Stomach (tissue), 8 donors: ENCODE measurements at regions not wholly inside any gene's neighbourhood (a gene's known extent, or its start where the extent isn't known, plus 50 kb on each side); places are given as distances from the start of the nearest gene placed in this dataset.

Experiments used
- DNase-seq, 2 donors: peaks; one replicate each; pipeline versions ENCODE4 v3.0.0 to v3.0.0-alpha.2; 2013 to 2019
- H3K27ac ChIP-seq, 5 donors: fragments of 200-600 bp in 4 of 5; sonication (generic) in 4 of 5; one replicate each; pipeline ENCODE4 v1.5.1; 2013 to 2019; ENCODE audit warnings: mild to moderate bottlenecking in 1 of 5, moderate library complexity in 1 of 5
- H3K27me3 ChIP-seq, 3 donors: fragments of 200-600 bp; sonication (generic); one replicate each; pipeline ENCODE4 v1.5.1; 2017 to 2019; ENCODE audit warnings: mixed run types in 1 of 3
- H3K36me3 ChIP-seq, 4 donors: fragments of 200-600 bp; sonication (generic); 1 replicate in 3 of 4; 2 replicates in 1 of 4; pipeline ENCODE4 v1.5.1; 2016 to 2019
- H3K4me1 ChIP-seq, 4 donors: fragments of 200-600 bp; sonication (generic); one replicate each; pipeline ENCODE4 v1.5.1; 2016 to 2019
- H3K4me3 ChIP-seq, 4 donors: fragments of 200-600 bp; sonication (generic) in 3 of 4; one replicate each; pipeline ENCODE4 v1.5.1; 2016 to 2019; ENCODE audit warnings: mild to moderate bottlenecking in 1 of 4
- H3K9me3 ChIP-seq, 4 donors: fragments of 200-600 bp; sonication (generic); one replicate each; pipeline ENCODE4 v1.5.1; 2016 to 2019
- EP300 ChIP-seq: sonication (generic); formaldehyde crosslinking; IDR thresholded peaks from one replicate; pipeline ENCODE4 v1.6.1; 2017; ENCODE audit warnings: antibody characterized with exemption
- POLR2A ChIP-seq, 4 donors: fragments of 450-650 bp; IDR thresholded peaks; one replicate each; pipeline ENCODE4 v1.6.1; 2016; ENCODE audit warnings: antibody characterized with exemption in 4 of 4, control low read depth in 2 of 4, mild to moderate bottlenecking in 1 of 4, moderate library complexity in 1 of 4
- POLR2AphosphoS5 ChIP-seq, 3 donors: sonication (generic); formaldehyde crosslinking; IDR thresholded peaks; one replicate each; pipeline ENCODE4 v1.6.1; 2016; ENCODE audit warnings: antibody characterized with exemption in 3 of 3
- WGBS, 5 donors: extraction: QIAGEN DNeasy Blood & Tissue Kit in 3 of 5; methylation state at CpG; one replicate each; pipeline versions ENCODE4 v1.1.5 to v1.1.7; 2013 to 2018; 5-methylcytosine and 5-hydroxymethylcytosine counted together
- intact Hi-C: fragments of 100-400 bp; cut with DNase I; formaldehyde crosslinking; loops from one replicate; pipeline ENCODE4 v1.15.1; 2023; ENCODE audit warnings: low total_unique reads
- TF ChIP-seq, protein P1 (sequence below), 7 experiments: fragments of 450-650 bp in 4 of 7; fragments of 200-600 bp in 3 of 7; sonication (generic) in 3 of 7; IDR thresholded peaks; one replicate each; pipeline ENCODE4 v1.5.1; 2016 to 2019; ENCODE audit warnings: antibody characterized with exemption in 7 of 7, control low read depth in 2 of 7, mild to moderate bottlenecking in 1 of 7
- donor health status: healthy with polysubstance abuse.
- donor health status: Bipolar disorder and iron deficiency.
- donor health status: healthy.

DNA sequence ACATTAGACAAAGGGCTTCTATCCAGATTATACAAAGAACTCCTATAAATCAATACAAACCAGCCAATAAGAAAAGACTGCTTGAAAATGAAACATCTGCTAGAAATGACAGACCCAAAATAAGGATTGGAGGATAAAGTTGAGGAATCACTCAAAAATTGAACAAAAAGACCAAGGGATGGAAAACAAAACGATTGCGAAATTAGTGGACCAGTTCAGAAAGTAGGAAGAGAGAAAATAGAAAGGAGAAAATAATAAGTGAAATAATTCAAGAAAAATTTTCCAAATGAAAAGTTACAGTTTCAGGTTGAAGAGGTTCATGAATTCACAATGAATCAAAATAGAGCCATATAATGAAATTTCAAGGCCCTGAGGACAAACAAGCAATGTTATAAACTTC is 115.8 kb upstream of the CTBP2 start:
- Histone ChIP-seq H3K36me3 (no peaks in the 10 kb centered on the region), H3K4me1 (no peaks in the 10 kb centered on the region), H3K9me3 (peaks cover 0 to 12% (median 9%) of the 10 kb centered on the region in 4 donors), H3K4me3 (no peak overlapping the region), H3K27ac (no peak overlapping the region), H3K27me3 (no peaks in the 10 kb centered on the region)
- TF ChIP-seq, protein P1, sequence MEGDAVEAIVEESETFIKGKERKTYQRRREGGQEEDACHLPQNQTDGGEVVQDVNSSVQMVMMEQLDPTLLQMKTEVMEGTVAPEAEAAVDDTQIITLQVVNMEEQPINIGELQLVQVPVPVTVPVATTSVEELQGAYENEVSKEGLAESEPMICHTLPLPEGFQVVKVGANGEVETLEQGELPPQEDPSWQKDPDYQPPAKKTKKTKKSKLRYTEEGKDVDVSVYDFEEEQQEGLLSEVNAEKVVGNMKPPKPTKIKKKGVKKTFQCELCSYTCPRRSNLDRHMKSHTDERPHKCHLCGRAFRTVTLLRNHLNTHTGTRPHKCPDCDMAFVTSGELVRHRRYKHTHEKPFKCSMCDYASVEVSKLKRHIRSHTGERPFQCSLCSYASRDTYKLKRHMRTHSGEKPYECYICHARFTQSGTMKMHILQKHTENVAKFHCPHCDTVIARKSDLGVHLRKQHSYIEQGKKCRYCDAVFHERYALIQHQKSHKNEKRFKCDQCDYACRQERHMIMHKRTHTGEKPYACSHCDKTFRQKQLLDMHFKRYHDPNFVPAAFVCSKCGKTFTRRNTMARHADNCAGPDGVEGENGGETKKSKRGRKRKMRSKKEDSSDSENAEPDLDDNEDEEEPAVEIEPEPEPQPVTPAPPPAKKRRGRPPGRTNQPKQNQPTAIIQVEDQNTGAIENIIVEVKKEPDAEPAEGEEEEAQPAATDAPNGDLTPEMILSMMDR (IDR thresholded peaks at IDR 0.05), result no peak
- TF ChIP-seq POLR2AphosphoS5 (IDR thresholded peaks at IDR 0.05) (no peak), EP300 (no peak), POLR2A (IDR thresholded peaks at IDR 0.05) (no peak)
- DNase-seq, result no peak
- intact Hi-C loops, result no loop called here
- WGBS, 5 donors, result 90 to 98% (median 96%) methylated on average over 2 of the region's 2 CpGs

GRCh38 chr10:125274961-125275360 is 114.6 kb upstream of the CTBP2 start:
- intact Hi-C loops, result no loop called here
- WGBS, 5 donors, result 79 to 92% (median 85%) methylated on average over 3 to 5 of the region's 5 CpGs

DNA sequence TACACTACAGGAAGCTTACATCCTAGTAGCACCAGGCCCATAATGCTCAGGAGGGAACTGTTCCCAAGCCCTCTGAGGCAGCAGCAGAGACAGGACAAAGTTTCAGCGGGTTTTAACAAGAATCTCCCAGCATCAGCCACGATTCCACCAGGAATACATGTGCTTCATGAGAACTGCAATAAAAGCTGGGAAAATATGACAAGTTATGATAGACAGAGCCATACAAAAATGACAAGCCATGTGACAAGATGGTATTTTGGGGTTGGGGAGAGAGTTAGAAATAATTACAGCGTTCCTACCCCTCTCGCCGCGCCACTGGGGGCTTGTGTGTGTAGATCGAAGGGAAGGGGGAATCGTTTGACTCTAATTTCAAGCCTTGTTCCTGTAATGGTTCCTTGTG is 112.7 kb upstream of the CTBP2 start:
- no peak overlapping the region for H3K4me3 ChIP-seq
- DNase-seq, result no peak
- intact Hi-C loops, result no loop called here
- H3K36me3 ChIP-seq, result no peaks in the 10 kb centered on the region
- TF ChIP-seq POLR2A (IDR thresholded peaks at IDR 0.05), result no peak
- no peak for TF ChIP-seq POLR2AphosphoS5 (IDR thresholded peaks at IDR 0.05)
- TF ChIP-seq, protein P1 (IDR thresholded peaks at IDR 0.05), result no peak
- no peak for TF ChIP-seq EP300
- no peaks in the 10 kb centered on the region for H3K4me1 ChIP-seq
- H3K27me3 ChIP-seq, result no peaks in the 10 kb centered on the region
- H3K9me3 ChIP-seq, result peaks cover 0 to 12% (median 9%) of the 10 kb centered on the region in 4 donors
- WGBS, 5 donors, result 82 to 87% (median 86%) methylated on average over 8 of the region's 8 CpGs
- H3K27ac ChIP-seq, result no peak overlapping the region

More at GRCh38 chr10:125274961-125275360, 114.6 kb upstream of the CTBP2 start:
- Histone ChIP-seq H3K9me3 (peaks cover 0 to 12% (median 9%) of the 10 kb centered on the region in 4 donors), H3K36me3 (no peaks in the 10 kb centered on the region), H3K4me3 (no peak overlapping the region), H3K4me1 (no peaks in the 10 kb centered on the region), H3K27ac (no peak overlapping the region), H3K27me3 (no peaks in the 10 kb centered on the region)
- TF ChIP-seq, protein P1 (IDR thresholded peaks at IDR 0.05), result no peak
- TF ChIP-seq POLR2AphosphoS5 (IDR thresholded peaks at IDR 0.05), result no peak
- TF ChIP-seq POLR2A (IDR thresholded peaks at IDR 0.05), result no peak
- TF ChIP-seq EP300, result no peak
- DNase-seq, result no peak

DNA sequence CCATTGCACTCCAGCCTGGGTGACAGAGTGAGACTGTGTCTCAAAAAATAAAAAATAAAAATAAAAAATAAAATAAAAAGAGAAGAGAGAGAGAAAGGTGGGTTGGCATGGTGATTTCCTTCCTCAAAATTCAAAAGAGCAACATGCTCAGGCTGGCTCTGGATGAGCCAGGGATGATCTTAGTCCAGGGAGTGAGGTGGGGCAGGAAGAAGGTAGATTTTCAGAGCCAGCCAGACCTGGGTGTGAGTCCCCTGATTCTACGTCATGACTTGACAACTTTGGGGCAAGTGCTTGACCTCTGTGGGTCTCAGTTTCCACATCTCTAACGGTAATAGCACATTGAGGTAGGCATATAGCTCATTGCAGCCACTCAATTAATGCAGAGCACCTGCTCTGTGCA is 109.4 kb upstream of the CTBP2 start:
- intact Hi-C loops, result no loop called here
- H3K4me3 ChIP-seq, result no peak overlapping the region
- 78 to 95% (median 86%) methylated on average over 2 of the region's 2 CpGs for WGBS, 5 donors
- H3K4me1 ChIP-seq, result no peaks in the 10 kb centered on the region
- H3K36me3 ChIP-seq, result no peaks in the 10 kb centered on the region
- no peaks in the 10 kb centered on the region for H3K27me3 ChIP-seq
- DNase-seq, result no peak
- H3K9me3 ChIP-seq, result no peaks in the 10 kb centered on the region
- no peak overlapping the region for H3K27ac ChIP-seq
- TF ChIP-seq, protein P1 (IDR thresholded peaks at IDR 0.05), result no peak
- TF ChIP-seq POLR2A (IDR thresholded peaks at IDR 0.05) (no peak), POLR2AphosphoS5 (IDR thresholded peaks at IDR 0.05) (no peak), EP300 (no peak)
